ENCODE measurements at regions not wholly inside any gene's neighbourhood (a gene's known extent, or its start where the extent isn't known, plus 50 kb on each side); places are given as distances from the start of the nearest gene placed in this dataset.

DNA sequence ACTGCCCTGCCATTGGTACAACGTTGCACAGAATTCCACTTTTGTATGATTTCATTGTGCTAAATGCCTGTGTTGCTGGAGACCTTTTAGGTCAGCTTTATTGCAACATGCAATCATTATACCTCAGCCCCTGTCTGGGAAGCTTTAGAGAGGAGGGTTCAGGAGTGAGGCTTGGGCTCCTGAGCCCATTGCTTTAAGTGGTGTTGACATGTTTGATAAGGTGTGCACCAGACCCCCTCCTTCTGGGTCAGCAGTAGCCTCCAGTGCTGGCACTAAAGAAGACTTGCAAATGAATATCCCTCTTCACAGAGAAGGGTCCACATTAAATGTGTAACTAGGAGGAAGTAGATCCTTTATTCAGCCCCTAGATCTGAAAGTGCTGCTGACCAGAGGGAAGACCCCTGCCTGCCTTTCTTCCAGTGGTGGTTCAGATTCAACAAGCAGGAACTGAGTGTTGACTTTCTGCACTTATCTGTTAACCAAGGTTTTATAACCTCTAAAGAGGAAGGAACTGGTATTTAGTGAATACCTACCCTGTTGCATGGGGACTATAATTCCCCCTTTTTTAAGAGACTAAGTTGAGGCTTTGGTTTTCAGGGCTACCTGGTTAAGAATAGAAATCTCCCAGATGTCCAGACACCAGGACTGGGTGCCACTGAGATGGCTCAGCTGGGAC is 369.4 kb upstream of the IGFBP3 start:
- intact Hi-C loops (cut with DNase I), result no loop called here
- no peaks in the 10 kb centered on the region for H3K27me3 ChIP-seq
- H3K4me3 ChIP-seq, result no peak overlapping the region
- DNase-seq, result no peak
- ATAC-seq, result no peak
- H3K9me3 ChIP-seq, result no peaks in the 10 kb centered on the region
- H3K36me3 ChIP-seq, result no peaks in the 10 kb centered on the region
- H3K4me1 ChIP-seq, result no peaks in the 10 kb centered on the region
- TF ChIP-seq CTCF (IDR thresholded peaks at IDR 0.05), result no peak
- H3K27ac ChIP-seq, result no peak overlapping the region

DNA sequence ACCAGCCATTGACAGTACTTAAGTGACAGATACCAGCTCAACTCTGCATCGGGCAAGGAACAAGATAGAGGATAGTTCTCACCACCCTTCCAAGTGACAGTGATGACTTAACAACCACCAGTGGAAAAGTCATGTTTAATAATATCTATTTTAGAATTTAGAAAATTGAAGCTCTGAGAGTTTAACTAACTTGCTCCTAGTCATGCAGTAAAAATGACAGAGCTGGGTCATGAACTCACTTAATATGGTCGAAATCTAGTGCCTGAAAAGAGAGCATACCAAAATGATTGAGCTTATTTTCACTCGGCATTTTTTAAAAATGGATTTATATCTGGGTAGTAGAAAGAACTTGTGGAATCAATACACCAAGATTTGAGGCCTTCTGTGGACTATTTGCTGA is 367.8 kb upstream of the IGFBP3 start:
- Histone ChIP-seq H3K27me3 (no peaks in the 10 kb centered on the region), H3K4me3 (no peak overlapping the region), H3K9me3 (no peaks in the 10 kb centered on the region), H3K36me3 (no peaks in the 10 kb centered on the region), H3K27ac (no peak overlapping the region), H3K4me1 (no peaks in the 10 kb centered on the region)
- no peak for ATAC-seq
- TF ChIP-seq CTCF (IDR thresholded peaks at IDR 0.05), result no peak
- intact Hi-C loops (cut with DNase I), result no loop called here
- no peak for DNase-seq

- H3K27ac ChIP-seq, result no peak overlapping the region
- H3K36me3 ChIP-seq, result no peaks in the 10 kb centered on the region
- H3K9me3 ChIP-seq, result no peaks in the 10 kb centered on the region
- H3K27me3 ChIP-seq, result no peaks in the 10 kb centered on the region
- H3K4me1 ChIP-seq, result no peaks in the 10 kb centered on the region
- no peak for DNase-seq
- intact Hi-C loops (cut with DNase I), result no loop called here
- TF ChIP-seq CTCF (IDR thresholded peaks at IDR 0.05), result no peak
- ATAC-seq, result no peak
- H3K4me3 ChIP-seq, result no peak overlapping the region
Observed at GRCh38 chr7:46288010-46288409, 366.9 kb upstream of the IGFBP3 start.

DNA sequence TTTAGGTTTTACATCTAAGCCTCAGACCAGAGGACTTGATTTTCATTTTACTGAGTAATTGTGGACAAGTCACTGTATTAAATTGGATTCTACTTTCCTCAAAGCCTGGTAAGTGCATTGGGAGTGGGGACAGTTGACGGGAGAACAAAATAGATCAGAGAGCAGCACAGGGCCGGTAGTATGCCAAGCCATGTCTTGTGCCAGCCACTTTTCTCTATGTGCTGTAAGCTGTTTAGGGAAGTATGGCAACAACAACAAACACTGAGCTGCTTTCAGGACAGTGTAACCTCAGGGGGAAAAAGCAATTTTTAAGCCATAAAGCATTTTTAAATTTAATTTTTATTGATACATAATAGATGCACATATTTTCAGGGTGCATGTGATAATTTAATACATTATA is 365.9 kb upstream of the IGFBP3 start:
- intact Hi-C loops (cut with DNase I), result no loop called here

GRCh38 chr7:46286356-46286755 is 365.3 kb upstream of the IGFBP3 start:
- intact Hi-C loops (cut with DNase I), result no loop called here
- TF ChIP-seq CTCF (IDR thresholded peaks at IDR 0.05), result no peak
- Histone ChIP-seq H3K27ac (no peak overlapping the region), H3K36me3 (no peaks in the 10 kb centered on the region), H3K27me3 (no peaks in the 10 kb centered on the region), H3K4me1 (no peaks in the 10 kb centered on the region), H3K4me3 (no peak overlapping the region), H3K9me3 (no peaks in the 10 kb centered on the region)
- DNase-seq (no peak), ATAC-seq (no peak)

More for the DNA sequence above, 365.9 kb upstream of the IGFBP3 start:
- Histone ChIP-seq H3K27ac (no peak overlapping the region), H3K9me3 (no peaks in the 10 kb centered on the region), H3K4me3 (no peak overlapping the region), H3K36me3 (no peaks in the 10 kb centered on the region), H3K27me3 (no peaks in the 10 kb centered on the region), H3K4me1 (no peaks in the 10 kb centered on the region)
- DNase-seq, result no peak
- ATAC-seq, result no peak
- TF ChIP-seq CTCF (IDR thresholded peaks at IDR 0.05), result no peak

Measured in left lung (tissue), 4 donors.